WI38 (cell line): ENCODE measurements at regions not wholly inside any gene's neighbourhood (a gene's known extent, or its start where the extent isn't known, plus 50 kb on each side); places are given as distances from the start of the nearest gene placed in this dataset.

ENCODE experiments used
- H3K4me3 ChIP-seq: 2 replicates; pipeline ENCODE4 v1.5.1; 2011; ENCODE audit warnings: low read depth, mild to moderate bottlenecking, control low read depth, low read length
- CTCF ChIP-seq: IDR thresholded peaks from 2 replicates; pipeline ENCODE4 v1.5.1; 2012; ENCODE audit warnings: low read depth, mild to moderate bottlenecking, control low read depth, low read length

- H3K4me3 ChIP-seq = no peak overlapping the region
- no peak for TF ChIP-seq CTCF
These were observed 84.7 kb upstream of the DOCK9 start for GRCh38 chr13:99062593-99062992.

GRCh38 chr13:99063178-99063577 is 85.3 kb upstream of the DOCK9 start:
- no peak overlapping the region for H3K4me3 ChIP-seq
- TF ChIP-seq CTCF = no peak

- no peak overlapping the region for H3K4me3 ChIP-seq
- no peak for TF ChIP-seq CTCF
These were observed 86.1 kb upstream of the DOCK9 start for GRCh38 chr13:99063952-99064351.

GRCh38 chr13:99064624-99065234 is 86.9 kb upstream of the DOCK9 start:
- no peak overlapping the region for H3K4me3 ChIP-seq
- TF ChIP-seq CTCF = no peak

- H3K4me3 ChIP-seq = no peak overlapping the region
- TF ChIP-seq CTCF = no peak
These were observed 87.6 kb upstream of the DOCK9 start for GRCh38 chr13:99065235-99066015.

GRCh38 chr13:99066219-99066618 is 88.4 kb upstream of the DOCK9 start:
- H3K4me3 ChIP-seq = no peak overlapping the region
- no peak for TF ChIP-seq CTCF

GRCh38 chr13:99067159-99067985 is 89.5 kb upstream of the DOCK9 start:
- H3K4me3 ChIP-seq = no peak overlapping the region

More at GRCh38 chr13:99067159-99067985, 89.5 kb upstream of the DOCK9 start:
- no peak for TF ChIP-seq CTCF
